SH-SY5Y (cell line): ENCODE measurements at regions not wholly inside any gene's neighbourhood (a gene's known extent, or its start where the extent isn't known, plus 50 kb on each side); places are given as distances from the start of the nearest gene placed in this dataset.

ENCODE experiments used
- GATA2 ChIP-seq: IDR thresholded peaks from 2 replicates; pipeline ENCODE4 v1.6.1; 2011; ENCODE audit warnings: mild to moderate bottlenecking, low read depth, low read length
- GATA3 ChIP-seq: IDR thresholded peaks from 2 replicates; pipeline ENCODE4 v1.6.1; 2011; ENCODE audit warnings: low read depth, mild to moderate bottlenecking, low read length, moderate library complexity

DNA sequence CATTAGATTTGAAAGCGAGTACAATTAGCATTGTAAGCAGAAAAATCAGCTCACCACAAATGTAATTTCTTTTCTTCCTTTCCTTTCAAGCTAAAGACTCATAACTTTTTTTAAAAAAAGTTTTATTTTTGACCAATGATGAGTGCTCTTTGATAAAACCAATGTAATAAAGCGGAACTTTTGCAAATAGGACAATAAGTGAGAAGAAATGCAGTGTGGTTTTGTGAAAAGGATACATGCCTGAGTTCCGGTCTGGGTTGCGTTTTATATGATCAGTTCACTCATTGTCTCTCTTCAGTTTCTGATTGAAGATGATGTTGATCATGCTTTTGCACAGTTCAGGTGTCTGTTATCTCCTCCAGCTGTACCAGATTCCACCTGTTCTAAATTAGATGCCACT, 274.4 kb downstream of the KLF12 start:
- TF ChIP-seq GATA3 (no peak), GATA2 (no peak)
